Stomach (tissue), 4 donors: ENCODE measurements at regions not wholly inside any gene's neighbourhood (a gene's known extent, or its start where the extent isn't known, plus 50 kb on each side); places are given as distances from the start of the nearest gene placed in this dataset.

ENCODE experiments used
- CTCF ChIP-seq, 7 experiments: fragments of 450-650 bp in 4 of 7; fragments of 200-600 bp in 3 of 7; sonication (generic) in 3 of 7; IDR thresholded peaks; one replicate each; pipeline ENCODE4 v1.5.1; 2016 to 2019; ENCODE audit warnings: antibody characterized with exemption in 7 of 7, control low read depth in 2 of 7, mild to moderate bottlenecking in 1 of 7
- POLR2A ChIP-seq, 4 donors: fragments of 450-650 bp; IDR thresholded peaks; one replicate each; pipeline ENCODE4 v1.6.1; 2016; ENCODE audit warnings: antibody characterized with exemption in 4 of 4, control low read depth in 2 of 4, mild to moderate bottlenecking in 1 of 4, moderate library complexity in 1 of 4

GRCh38 chr15:97748576-97748975 lies 211.9 kb upstream of the ARRDC4 start:
- TF ChIP-seq CTCF (IDR thresholded peaks at IDR 0.05): no peak
- TF ChIP-seq POLR2A (IDR thresholded peaks at IDR 0.05): no peak
